H1 (cell line): ENCODE measurements at regions not wholly inside any gene's neighbourhood (a gene's known extent, or its start where the extent isn't known, plus 50 kb on each side); places are given as distances from the start of the nearest gene placed in this dataset.

Source experiments
- CHD7 ChIP-seq: fragments of 300-600 bp; sonication (generic); IDR thresholded peaks from 2 replicates; pipeline ENCODE4 v1.7.1; 2012; ENCODE audit warnings: low read length, moderate library complexity, mild to moderate bottlenecking, inconsistent platforms; ENCODE audit not compliant: insufficient replicate concordance
- HDAC6 ChIP-seq: IDR thresholded peaks from one replicate; pipeline ENCODE4 v1.7.1; 2012; ENCODE audit warnings: low read depth, mild to moderate bottlenecking, inconsistent platforms, low read length, moderate library complexity
- MAX ChIP-seq: IDR thresholded peaks from 2 replicates; pipeline ENCODE4 v1.6.1; 2012; ENCODE audit warnings: inconsistent platforms
- POU5F1 ChIP-seq: IDR thresholded peaks from 2 replicates; pipeline ENCODE4 v1.6.1; 2011; ENCODE audit warnings: low read depth, mild to moderate bottlenecking, low read length, moderate library complexity
- SUZ12 ChIP-seq: fragments of 200-600 bp; sonication (generic); IDR thresholded peaks from 2 replicates; pipeline ENCODE4 v1.6.1; 2012; ENCODE audit warnings: mild to moderate bottlenecking, inconsistent platforms, low read length, moderate library complexity, mixed read lengths
- TEAD4 ChIP-seq: IDR thresholded peaks from 2 replicates; pipeline ENCODE4 v1.6.1; 2012; ENCODE audit warnings: low read depth, low read length, inconsistent platforms, mixed read lengths
- USF2 ChIP-seq: IDR thresholded peaks from 2 replicates; pipeline ENCODE4 v1.6.1; 2011; ENCODE audit warnings: low read length, improper control_type of control experiment
- ZNF274 ChIP-seq: IDR thresholded peaks from 2 replicates; pipeline ENCODE4 v1.7.0; 2012; ENCODE audit warnings: low read length, borderline replicate concordance; ENCODE audit errors: extremely low read depth

- no peak for TF ChIP-seq POU5F1
- no peak for TF ChIP-seq SUZ12
- TF ChIP-seq CHD7, result no peak
- no peak for TF ChIP-seq TEAD4
- no peak for TF ChIP-seq HDAC6
- TF ChIP-seq USF2, result no peak
- no peak for TF ChIP-seq ZNF274
- TF ChIP-seq MAX, result no peak
These were observed 175.1 kb upstream of the FOXQ1 start (continued) for GRCh38 chr6:1136827-1137226.
